ENCODE measurements at regions not wholly inside any gene's neighbourhood (a gene's known extent, or its start where the extent isn't known, plus 50 kb on each side); places are given as distances from the start of the nearest gene placed in this dataset.

- Histone ChIP-seq H3K36me3 (ENCODE audit: control insufficient read depth, insufficient read depth, low read length) (no peaks in the 10 kb centered on the region), H3K4me3 (ENCODE audit: low read depth, low read length) (no peak overlapping the region), H3K27me3 (ENCODE audit: control insufficient read depth, insufficient read depth, low read length) (no peaks in the 10 kb centered on the region)
- TF ChIP-seq CTCF (IDR thresholded peaks at IDR 0.05; ENCODE audit: insufficient read depth, low read length, poor library complexity, severe bottlenecking) = no peak
- no peak for DNase-seq (ENCODE audit: low read depth)
Observed at GRCh38 chr3:115332998-115333397, 185.9 kb upstream of the ZBTB20 start.

- Histone ChIP-seq H3K27me3 (ENCODE audit: control insufficient read depth, insufficient read depth, low read length) (no peaks in the 10 kb centered on the region), H3K36me3 (ENCODE audit: control insufficient read depth, insufficient read depth, low read length) (no peaks in the 10 kb centered on the region), H3K4me3 (ENCODE audit: low read depth, low read length) (no peak overlapping the region)
- TF ChIP-seq CTCF (IDR thresholded peaks at IDR 0.05; ENCODE audit: insufficient read depth, low read length, poor library complexity, severe bottlenecking) = no peak
- DNase-seq (ENCODE audit: low read depth) = no peak
Observed at GRCh38 chr3:115336836-115337235, 189.7 kb upstream of the ZBTB20 start.

- Histone ChIP-seq H3K4me3 (ENCODE audit: low read depth, low read length) (no peak overlapping the region), H3K27me3 (ENCODE audit: control insufficient read depth, insufficient read depth, low read length) (no peaks in the 10 kb centered on the region), H3K36me3 (ENCODE audit: control insufficient read depth, insufficient read depth, low read length) (no peaks in the 10 kb centered on the region)
- TF ChIP-seq CTCF (IDR thresholded peaks at IDR 0.05; ENCODE audit: insufficient read depth, low read length, poor library complexity, severe bottlenecking) = no peak
- no peak for DNase-seq (ENCODE audit: low read depth)
Observed at GRCh38 chr3:115340586-115340985, 193.5 kb upstream of the ZBTB20 start.

GRCh38 chr3:115341208-115341607, 194.1 kb upstream of the ZBTB20 start:
- peaks cover 2% of the 10 kb centered on the region for H3K27me3 ChIP-seq (ENCODE audit: control insufficient read depth, insufficient read depth, low read length)
- no peak overlapping the region for H3K4me3 ChIP-seq (ENCODE audit: low read depth, low read length)
- H3K36me3 ChIP-seq (ENCODE audit: control insufficient read depth, insufficient read depth, low read length) = no peaks in the 10 kb centered on the region
- TF ChIP-seq CTCF (IDR thresholded peaks at IDR 0.05; ENCODE audit: insufficient read depth, low read length, poor library complexity, severe bottlenecking) = no peak
- peak; percentile 38 for DNase-seq (ENCODE audit: low read depth)

GRCh38 chr3:115347737-115348136, 200.6 kb upstream of the ZBTB20 start:
- DNase-seq (ENCODE audit: low read depth) = no peak
- TF ChIP-seq CTCF (IDR thresholded peaks at IDR 0.05; ENCODE audit: insufficient read depth, low read length, poor library complexity, severe bottlenecking) = no peak
- H3K36me3 ChIP-seq (ENCODE audit: control insufficient read depth, insufficient read depth, low read length) = no peaks in the 10 kb centered on the region
- peaks cover 2% of the 10 kb centered on the region for H3K27me3 ChIP-seq (ENCODE audit: control insufficient read depth, insufficient read depth, low read length)
- H3K4me3 ChIP-seq (ENCODE audit: low read depth, low read length) = no peak overlapping the region

- no peak for DNase-seq (ENCODE audit: low read depth)
- peaks cover 2% of the 10 kb centered on the region for H3K27me3 ChIP-seq (ENCODE audit: control insufficient read depth, insufficient read depth, low read length)
- H3K36me3 ChIP-seq (ENCODE audit: control insufficient read depth, insufficient read depth, low read length) = no peaks in the 10 kb centered on the region
- no peak for TF ChIP-seq CTCF (IDR thresholded peaks at IDR 0.05; ENCODE audit: insufficient read depth, low read length, poor library complexity, severe bottlenecking)
- no peak overlapping the region for H3K4me3 ChIP-seq (ENCODE audit: low read depth, low read length)
Observed at GRCh38 chr3:115348412-115348811, 201.3 kb upstream of the ZBTB20 start.
